MV-4-11 (cell line): ENCODE measurements at regions not wholly inside any gene's neighbourhood (a gene's known extent, or its start where the extent isn't known, plus 50 kb on each side); places are given as distances from the start of the nearest gene placed in this dataset.

Experiments
- DNase-seq: peaks from one replicate; lab custom pipeline; 2025; lab: John Stamatoyannopoulos, UW

GRCh38 chr3:94709249-94709902, 646.5 kb downstream of the NSUN3 start:
- no peak for DNase-seq

- no peak for DNase-seq
Observed at GRCh38 chr3:94714194-94714593, 651.3 kb downstream of the NSUN3 start.

- no peak for DNase-seq
Observed at GRCh38 chr3:94716326-94717018, 653.6 kb downstream of the NSUN3 start.

- DNase-seq = no peak
Observed at GRCh38 chr3:94734206-94734605, 671.3 kb downstream of the NSUN3 start.

- DNase-seq = no peak
Observed at GRCh38 chr3:94735354-94735753, 672.5 kb downstream of the NSUN3 start.

- DNase-seq = no peak
Observed at GRCh38 chr3:94737116-94737515, 674.3 kb downstream of the NSUN3 start.

- DNase-seq = no peak
Observed at GRCh38 chr3:94739420-94739819, 676.6 kb downstream of the NSUN3 start.

- DNase-seq = no peak
Observed at GRCh38 chr3:94758751-94759150, 695.9 kb downstream of the NSUN3 start.

GRCh38 chr3:94772402-94772801, 709.5 kb downstream of the NSUN3 start:
- DNase-seq = no peak

GRCh38 chr3:94775746-94776145, 712.9 kb downstream of the NSUN3 start:
- no peak for DNase-seq

GRCh38 chr3:94776401-94776915, 713.6 kb downstream of the NSUN3 start:
- no peak for DNase-seq

- DNase-seq = no peak
Observed at GRCh38 chr3:94778289-94778688, 715.4 kb downstream of the NSUN3 start.

- no peak for DNase-seq
Observed at GRCh38 chr3:94778814-94779494, 716.1 kb downstream of the NSUN3 start.

- DNase-seq = no peak
Observed at GRCh38 chr3:94779699-94780098, 716.8 kb downstream of the NSUN3 start.

- DNase-seq = no peak
Observed at GRCh38 chr3:94784274-94784673, 721.4 kb downstream of the NSUN3 start.

- no peak for DNase-seq
Observed at GRCh38 chr3:94787066-94787465, 724.2 kb downstream of the NSUN3 start.

- DNase-seq = no peak
Observed at GRCh38 chr3:94787734-94788270, 724.9 kb downstream of the NSUN3 start.

- no peak for DNase-seq
Observed at GRCh38 chr3:94794563-94794962, 731.7 kb downstream of the NSUN3 start.

GRCh38 chr3:94799420-94800060, 736.7 kb downstream of the NSUN3 start:
- no peak for DNase-seq

- no peak for DNase-seq
Observed at GRCh38 chr3:94811836-94812235, 749.0 kb downstream of the NSUN3 start.

- DNase-seq = no peak
Observed at GRCh38 chr3:94821241-94821640, 758.4 kb downstream of the NSUN3 start.

- no peak for DNase-seq
Observed at GRCh38 chr3:94822298-94822697, 759.4 kb downstream of the NSUN3 start.
